Peyer's patch (tissue), 4 donors: ENCODE measurements at regions not wholly inside any gene's neighbourhood (a gene's known extent, or its start where the extent isn't known, plus 50 kb on each side); places are given as distances from the start of the nearest gene placed in this dataset.

ENCODE experiments used
- CTCF ChIP-seq, 6 experiments: fragments of 450-650 bp in 4 of 6; fragments of 200-600 bp in 2 of 6; sonication (generic) in 1 of 6; IDR thresholded peaks; one replicate each; pipeline ENCODE4 v1.5.1; 2017 to 2019; ENCODE audit warnings: antibody characterized with exemption in 6 of 6, mild to moderate bottlenecking in 3 of 6, moderate library complexity in 1 of 6
- POLR2A ChIP-seq, 2 donors: fragments of 450-650 bp; IDR thresholded peaks; one replicate each; pipeline ENCODE4 v1.5.1; 2017; ENCODE audit warnings: antibody characterized with exemption in 2 of 2, mild to moderate bottlenecking in 2 of 2, moderate library complexity in 2 of 2

GRCh38 chr20:19113343-19113930, 99.0 kb upstream of the SLC24A3 start:
- no peak for TF ChIP-seq CTCF (IDR thresholded peaks at IDR 0.05)
- no peak for TF ChIP-seq POLR2A (IDR thresholded peaks at IDR 0.05)
